WTC11 (cell line): ENCODE measurements at regions not wholly inside any gene's neighbourhood (a gene's known extent, or its start where the extent isn't known, plus 50 kb on each side); places are given as distances from the start of the nearest gene placed in this dataset.
"Not testable (repeated sequence)": the region's sequence is repeated elsewhere in the genome, so short reads cannot be mapped to it uniquely, and the experiment has no call there.

Source experiments
- ATAC-seq: fragments of 200-7000 bp; cut with Tn5 transposase; 2 replicates; pipeline ENCODE4 v1.10.0; 2021; ENCODE audit warnings: mild to moderate bottlenecking, moderate library complexity
- CTCF ChIA-PET: fragments of 300-600 bp; sonication (Branson Sonifier 250); formaldehyde crosslinking; loops from one replicate; lab custom pipeline; 2021; ENCODE audit warnings: antibody characterized with exemption; lab: Charles Lee
- POLR2A ChIA-PET: fragments of 350-600 bp; sonication (Branson Sonifier 250); formaldehyde crosslinking; loops from one replicate; lab custom pipeline; 2021; ENCODE audit warnings: antibody characterized with exemption; lab: Charles Lee
- DNase-seq: peaks from one replicate; pipeline ENCODE4 v3.0.0; 2021; ENCODE audit warnings: low spot score
- H3K27ac Mint-ChIP-seq: 2 replicates; pipeline ENCODE4 v1.8.0; 2021; ENCODE audit warnings: mixed read lengths
- H3K27me3 Mint-ChIP-seq: 2 replicates; pipeline ENCODE4 v1.8.0; 2021; ENCODE audit warnings: low read depth, mild to moderate bottlenecking, moderate library complexity, mixed read lengths
- H3K36me3 Mint-ChIP-seq: 2 replicates; pipeline ENCODE4 v1.8.0; 2021; ENCODE audit warnings: mixed read lengths
- H3K4me1 Mint-ChIP-seq: 2 replicates; pipeline ENCODE4 v1.8.0; 2022; ENCODE audit warnings: mixed read lengths
- H3K4me3 Mint-ChIP-seq: 2 replicates; pipeline ENCODE4 v1.8.0; 2021; ENCODE audit warnings: mild to moderate bottlenecking, moderate library complexity, mixed read lengths
- H3K9me3 Mint-ChIP-seq: 2 replicates; pipeline ENCODE4 v1.8.0; 2021; ENCODE audit warnings: mixed read lengths
- AFF4 ChIP-seq: sonication (generic); formaldehyde crosslinking; IDR thresholded peaks from 2 replicates; pipeline ENCODE4 v1.8.1; 2023; ENCODE audit warnings: mild to moderate bottlenecking, missing genetic modification reagents, borderline replicate concordance
- ARID4B ChIP-seq: sonication (generic); formaldehyde crosslinking; IDR thresholded peaks from 2 replicates; pipeline ENCODE4 v1.8.0; 2023; ENCODE audit warnings: missing genetic modification reagents, mild to moderate bottlenecking, borderline replicate concordance
- ATF2 ChIP-seq: sonication (generic); formaldehyde crosslinking; IDR thresholded peaks from 2 replicates; pipeline ENCODE4 v1.8.1; 2022; ENCODE audit warnings: low read depth, missing genetic modification reagents, borderline replicate concordance
- CTCF ChIP-seq: fragments of 200-600 bp; IDR thresholded peaks from 2 replicates; pipeline ENCODE4 v1.8.0; 2022; ENCODE audit warnings: antibody characterized with exemption
- E2F4 ChIP-seq: sonication (generic); formaldehyde crosslinking; IDR thresholded peaks from 2 replicates; pipeline ENCODE4 v1.8.1; 2022; ENCODE audit warnings: low read depth, mild to moderate bottlenecking, moderate library complexity, missing genetic modification reagents, borderline replicate concordance
- IRF1 ChIP-seq: sonication (generic); formaldehyde crosslinking; IDR thresholded peaks from 2 replicates; pipeline ENCODE4 v1.8.0; 2023; ENCODE audit warnings: missing genetic modification reagents
- JUN ChIP-seq: sonication (generic); formaldehyde crosslinking; IDR thresholded peaks from 2 replicates; pipeline ENCODE4 v1.8.0; 2023; ENCODE audit warnings: mild to moderate bottlenecking, missing genetic modification reagents
- NR2C2 ChIP-seq: sonication (generic); formaldehyde crosslinking; IDR thresholded peaks from 2 replicates; pipeline ENCODE4 v1.8.0; 2022; ENCODE audit warnings: mild to moderate bottlenecking, missing genetic modification reagents
- SMAD4 ChIP-seq: sonication (generic); formaldehyde crosslinking; IDR thresholded peaks from 2 replicates; pipeline ENCODE4 v1.8.0; 2022; ENCODE audit warnings: mild to moderate bottlenecking, missing genetic modification reagents
- TEAD1 ChIP-seq: sonication (generic); formaldehyde crosslinking; IDR thresholded peaks from 2 replicates; pipeline ENCODE4 v1.8.0; 2022; ENCODE audit warnings: mild to moderate bottlenecking, missing genetic modification reagents
- ZNF512 ChIP-seq: sonication (generic); formaldehyde crosslinking; IDR thresholded peaks from 2 replicates; pipeline ENCODE4 v1.8.1; 2022; ENCODE audit warnings: missing genetic modification reagents, borderline replicate concordance

- TF ChIP-seq AFF4 (CRISPR knock-in tag) (no peak), ATF2 (no peak), CTCF (no peak), IRF1 (no peak)
Measured at GRCh38 chr6:8299034-8299433, 136.3 kb downstream of the SLC35B3 start (continued).

GRCh38 chr6:8282946-8283345 is 152.4 kb downstream of the SLC35B3 start:
- H3K36me3 Mint-ChIP-seq, ATAC-seq, H3K4me3 Mint-ChIP-seq, POLR2A ChIA-PET, H3K27ac Mint-ChIP-seq, CTCF ChIA-PET, H3K27me3 Mint-ChIP-seq, DNase-seq: not testable (repeated sequence)
- peaks cover 14% of the 10 kb centered on the region for H3K9me3 Mint-ChIP-seq
- H3K4me1 Mint-ChIP-seq, result peaks cover 23% of the 10 kb centered on the region

GRCh38 chr6:8282380-8282779 is 153.0 kb downstream of the SLC35B3 start:
- Mint-ChIP-seq H3K27me3 (no peaks in the 10 kb centered on the region), H3K27ac (no peak overlapping the region), H3K9me3 (peaks cover 12% of the 10 kb centered on the region), H3K4me1 (peaks cover 28% of the 10 kb centered on the region), H3K36me3 (0 out of 2 replicates have a peak, but pooled peaks cover 3% of the 10 kb centered on the region), H3K4me3 (no peak overlapping the region)
- ChIA-PET CTCF (no interaction called here), POLR2A (no interaction called here)
- no peak for DNase-seq
- no peak for ATAC-seq
- TF ChIP-seq SMAD4 (CRISPR knock-in tag) (no peak), ARID4B (CRISPR knock-in tag) (no peak), ZNF512 (CRISPR knock-in tag) (no peak), TEAD1 (no peak), CTCF (no peak), E2F4 (CRISPR knock-in tag) (no peak), NR2C2 (no peak), JUN (no peak)
